Sigmoid colon (tissue), 4 donors: ENCODE measurements at regions not wholly inside any gene's neighbourhood (a gene's known extent, or its start where the extent isn't known, plus 50 kb on each side); places are given as distances from the start of the nearest gene placed in this dataset.

Source experiments
- CTCF ChIP-seq, 4 experiments: fragments of 450-650 bp in 3 of 4; fragments of 200-600 bp in 1 of 4; IDR thresholded peaks; one replicate each; pipeline ENCODE4 v1.5.1; 2016 to 2019; ENCODE audit warnings: antibody characterized with exemption in 4 of 4, mild to moderate bottlenecking in 3 of 4, moderate library complexity in 2 of 4
- EP300 ChIP-seq, 4 donors: sonication (generic); formaldehyde crosslinking; IDR thresholded peaks; one replicate each; pipeline ENCODE4 v1.6.1; 2017; ENCODE audit warnings: antibody characterized with exemption in 4 of 4
- POLR2A ChIP-seq, 2 donors: fragments of 450-650 bp; IDR thresholded peaks; one replicate each; pipeline ENCODE4 v1.6.1; 2016; ENCODE audit warnings: antibody characterized with exemption in 2 of 2, mild to moderate bottlenecking in 2 of 2, moderate library complexity in 2 of 2

GRCh38 chr15:93506646-93507045 lies 417.6 kb upstream of the RGMA start:
- TF ChIP-seq CTCF (IDR thresholded peaks at IDR 0.05): no peak
- TF ChIP-seq EP300 (IDR thresholded peaks at IDR 0.05): no peak
- TF ChIP-seq POLR2A (IDR thresholded peaks at IDR 0.05): no peak
